Fibroblast of the conjunctiva (primary cell): ENCODE measurements at regions not wholly inside any gene's neighbourhood (a gene's known extent, or its start where the extent isn't known, plus 50 kb on each side); places are given as distances from the start of the nearest gene placed in this dataset.
"Not testable (repeated sequence)": the region's sequence is repeated elsewhere in the genome, so short reads cannot be mapped to it uniquely, and the experiment has no call there.

Source experiments
- DNase-seq: peaks from one replicate; pipeline ENCODE4 v3.0.0-alpha.2; 2010; ENCODE audit warnings: low read depth

DNA sequence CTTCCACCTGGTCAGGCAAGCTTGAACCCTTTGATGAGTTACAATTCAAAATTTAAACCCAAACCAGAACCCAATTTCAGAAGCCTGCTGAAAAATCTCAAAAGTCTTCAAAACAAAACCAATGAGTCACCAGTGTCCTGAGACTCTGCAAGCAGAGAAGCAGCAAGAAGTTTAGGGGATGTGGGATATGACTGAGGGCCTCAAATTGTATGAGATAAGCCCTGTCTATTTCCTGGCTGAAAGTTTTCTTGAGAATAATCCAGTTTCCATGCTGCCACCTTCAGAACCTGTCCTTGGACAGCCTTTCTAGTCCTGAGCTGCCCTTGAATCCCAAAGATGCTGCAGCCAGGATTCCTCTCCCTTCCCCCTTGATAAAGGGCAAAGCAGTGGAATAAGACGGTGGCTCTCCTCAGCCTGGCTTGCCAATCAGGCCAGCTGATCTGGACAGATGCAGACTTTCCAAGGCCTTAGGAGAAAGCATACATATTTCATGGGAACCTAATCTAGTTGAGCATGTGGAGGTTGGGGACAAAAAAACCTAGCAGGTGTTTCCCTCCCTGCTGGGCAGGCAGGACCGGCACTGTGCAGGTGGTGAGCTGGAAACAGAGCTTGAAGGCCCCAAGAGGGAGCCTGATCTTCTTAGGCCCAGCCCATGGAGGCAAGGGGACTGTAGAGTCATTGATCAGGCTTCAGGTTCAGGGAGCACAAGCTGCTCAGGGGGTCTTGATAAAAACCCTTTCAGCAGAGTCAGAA, 278.0 kb upstream of the MGAT5 start:
- DNase-seq = no peak

GRCh38 chr2:133976659-133977058, 277.2 kb upstream of the MGAT5 start:
- DNase-seq = no peak

DNA sequence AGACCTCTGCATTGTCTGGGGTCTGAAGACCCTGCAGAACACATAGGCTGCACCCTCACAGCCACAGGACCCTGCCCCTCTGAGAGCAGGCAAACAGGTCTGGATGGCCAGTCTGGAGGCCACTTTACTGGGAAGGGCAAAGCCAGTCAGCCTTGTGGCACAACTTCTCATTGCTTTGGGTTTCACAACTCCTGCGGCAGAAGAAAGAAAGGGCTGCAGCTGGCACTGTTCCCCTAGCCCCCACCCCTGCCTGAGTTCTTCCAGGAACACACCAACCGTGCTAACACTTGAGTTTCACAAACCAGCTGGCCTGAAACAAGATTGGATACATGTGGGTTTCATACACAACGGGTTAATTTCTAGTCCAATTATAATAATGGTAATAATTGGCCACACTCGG, 276.5 kb upstream of the MGAT5 start:
- no peak for DNase-seq

GRCh38 chr2:133982256-133982655, 271.6 kb upstream of the MGAT5 start:
- no peak for DNase-seq

DNA sequence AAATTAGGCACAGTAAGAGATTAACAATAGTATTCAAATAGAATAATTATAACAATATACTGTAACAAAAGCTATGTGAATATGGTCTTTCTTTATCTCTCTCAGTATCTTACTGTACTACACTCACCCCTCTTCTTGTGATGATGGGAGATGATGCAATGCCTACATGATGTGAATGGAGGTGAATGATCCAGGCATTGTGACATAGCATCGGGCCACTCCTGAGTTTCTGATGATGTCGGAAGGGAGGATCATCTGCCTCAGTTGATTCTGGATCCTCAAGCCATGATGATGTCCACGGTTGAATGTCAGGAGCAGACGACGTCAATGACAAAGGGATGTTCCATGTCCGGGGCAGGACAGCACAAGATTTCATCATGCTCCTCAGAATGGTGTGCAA, 268.3 kb upstream of the MGAT5 start:
- DNase-seq = no peak

GRCh38 chr2:133986081-133986837, 267.6 kb upstream of the MGAT5 start:
- DNase-seq = no peak

- no peak for DNase-seq
Observed at GRCh38 chr2:133986881-133987795, 266.7 kb upstream of the MGAT5 start.

DNA sequence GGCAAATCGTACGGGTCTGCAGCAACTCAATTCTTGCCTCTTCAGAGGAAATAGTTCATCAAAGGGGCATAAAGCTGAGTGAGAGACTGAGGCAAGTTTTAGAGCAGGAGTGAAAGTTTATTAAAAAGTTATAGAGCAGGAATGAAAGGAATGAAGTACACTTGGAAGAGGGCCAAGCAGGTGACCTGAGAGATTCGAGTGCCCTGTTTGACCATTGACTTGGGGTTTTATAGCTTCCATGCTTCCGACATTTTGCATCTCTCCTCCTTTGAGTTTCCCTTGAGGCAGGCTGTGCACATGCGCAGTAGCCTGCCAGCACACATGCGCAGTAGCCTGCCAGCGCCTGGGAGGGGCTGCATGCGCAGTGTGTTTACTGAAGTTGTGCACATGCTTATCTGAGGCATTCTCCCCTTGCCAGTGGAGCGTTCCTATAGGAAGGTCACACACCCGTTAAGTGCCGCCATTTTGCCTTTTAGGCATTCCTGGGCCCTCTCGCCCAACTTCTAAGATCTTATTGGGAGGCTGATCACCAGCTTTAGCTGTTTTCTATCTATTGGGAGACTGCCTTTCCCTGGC, 265.5 kb upstream of the MGAT5 start:
- DNase-seq = no peak

DNA sequence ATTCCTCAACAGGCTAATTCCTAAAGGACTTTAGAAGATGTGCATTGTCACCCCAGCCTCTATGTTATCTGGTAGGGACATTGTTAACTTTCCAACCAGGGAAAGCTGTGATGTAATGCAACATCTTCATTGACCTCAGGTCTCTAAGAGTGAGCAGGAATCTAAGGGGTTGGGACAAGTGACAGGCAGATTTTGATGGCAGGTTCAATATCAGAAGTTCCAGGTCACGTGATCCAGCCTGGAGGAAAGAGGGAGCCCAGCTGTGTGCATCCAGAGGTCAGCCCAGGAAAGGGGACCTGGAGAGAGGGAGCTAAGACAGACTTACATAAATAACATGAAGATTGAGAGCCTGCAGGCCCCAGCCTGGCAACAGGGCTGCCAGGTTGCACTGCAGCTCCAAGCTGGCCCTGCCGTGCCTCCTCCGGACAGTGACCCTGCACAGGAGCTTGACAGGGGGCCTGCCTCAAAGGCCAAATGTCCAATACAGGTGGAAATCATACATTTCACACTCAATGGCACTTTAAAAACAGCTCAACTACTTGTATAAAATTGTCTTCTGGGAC, 262.2 kb upstream of the MGAT5 start:
- DNase-seq = no peak

- no peak for DNase-seq
Observed at GRCh38 chr2:133992454-133992853, 261.4 kb upstream of the MGAT5 start.

GRCh38 chr2:133993160-133993559, 260.7 kb upstream of the MGAT5 start:
- DNase-seq = no peak

DNA sequence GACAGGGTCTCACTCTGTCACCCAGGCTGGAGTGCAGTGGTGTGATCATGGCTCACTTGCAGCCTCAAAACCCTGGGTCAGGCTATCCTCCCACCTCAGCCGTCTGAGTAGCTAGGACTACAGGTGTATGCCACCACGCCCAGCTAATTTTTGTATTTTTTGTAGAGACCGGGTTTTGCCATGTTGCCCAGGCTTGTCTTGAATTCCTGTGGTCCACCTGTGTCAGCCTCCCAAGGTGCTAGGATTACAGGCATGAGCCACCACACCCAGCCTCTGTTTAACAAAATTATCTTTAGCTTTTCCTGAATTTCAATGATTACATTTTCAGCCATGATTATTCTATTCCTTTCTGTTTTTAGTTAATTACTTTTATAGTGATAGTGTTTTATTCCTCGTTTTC, 255.1 kb upstream of the MGAT5 start:
- not testable (repeated sequence) for DNase-seq

- DNase-seq = no peak
Observed at GRCh38 chr2:134002391-134002790, 251.5 kb upstream of the MGAT5 start.

DNA sequence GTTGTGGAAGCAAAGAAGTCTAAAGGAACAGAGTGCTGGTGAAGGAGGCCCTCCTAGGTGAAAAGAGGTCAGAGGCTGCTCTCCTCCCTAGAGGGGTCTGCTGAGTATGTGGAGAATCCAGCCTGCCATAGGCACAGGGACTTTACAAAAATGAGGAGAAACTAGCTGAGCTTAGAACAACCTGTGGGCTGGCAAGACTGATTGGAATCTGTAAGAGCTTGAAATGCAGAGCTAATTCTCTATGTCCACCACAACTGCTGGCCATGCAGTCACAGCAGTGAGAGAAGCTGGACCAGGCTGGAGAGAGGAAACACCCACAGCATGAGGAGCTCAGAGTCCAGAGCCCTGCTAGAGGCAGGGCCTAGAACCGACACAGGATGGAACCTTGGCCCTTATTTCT, 251.0 kb upstream of the MGAT5 start:
- DNase-seq = no peak

DNA sequence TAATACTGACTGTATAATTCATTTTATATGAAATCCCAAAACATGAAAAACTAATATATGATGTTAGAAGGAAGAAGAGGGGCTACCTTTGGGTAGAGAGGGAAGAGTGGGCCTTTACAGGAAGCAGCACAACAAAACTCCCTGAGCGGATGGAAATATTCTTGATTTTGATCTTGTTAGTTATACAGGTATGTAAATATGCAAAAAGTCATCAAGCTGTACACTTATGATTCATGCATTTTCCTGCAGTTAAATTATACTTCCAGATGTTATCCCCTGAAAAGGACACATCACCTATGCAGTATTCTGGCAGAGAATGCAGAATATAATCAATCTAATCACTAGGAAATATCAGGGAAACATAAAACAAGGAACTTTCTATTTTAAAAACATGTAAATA, 249.4 kb upstream of the MGAT5 start:
- DNase-seq = no peak

DNA sequence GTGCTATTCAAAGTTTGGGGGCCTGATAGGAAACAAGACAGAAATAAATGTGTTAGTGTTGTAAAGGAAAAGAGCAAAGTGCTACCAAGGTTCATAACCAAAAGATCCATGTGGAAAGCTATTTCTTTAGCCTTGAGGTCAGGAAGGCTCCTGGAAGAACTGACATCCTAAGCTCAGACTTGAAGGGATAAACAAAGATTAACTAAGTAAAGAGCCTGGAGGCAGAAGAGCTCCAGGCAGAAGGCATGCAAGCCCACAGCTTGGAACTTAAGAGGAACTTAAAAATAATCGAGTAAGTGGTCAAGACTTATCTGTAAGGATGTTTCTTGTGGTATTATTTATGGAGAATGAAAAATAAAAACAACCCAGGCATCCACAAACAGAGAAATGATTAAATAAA, 245.0 kb upstream of the MGAT5 start:
- no peak for DNase-seq

DNA sequence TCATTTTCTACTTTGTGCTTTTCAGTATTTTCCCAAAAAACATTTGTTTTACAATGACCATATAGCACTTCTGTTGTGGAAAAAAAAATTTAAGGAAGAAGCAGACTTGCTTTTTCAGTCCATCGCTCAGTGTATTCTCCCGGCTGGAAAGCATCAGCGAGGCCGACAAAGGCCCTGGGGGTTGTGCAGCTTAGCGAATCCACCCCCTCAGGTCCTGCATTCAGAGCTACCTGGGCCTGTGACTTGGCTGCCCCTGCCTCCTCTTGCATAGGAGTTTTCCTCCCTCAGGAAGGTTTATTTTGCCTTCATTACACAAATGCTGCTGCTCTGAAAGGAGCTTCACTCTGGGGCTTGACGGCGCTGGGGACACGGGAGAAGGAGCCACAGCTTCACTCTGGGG, 244.4 kb upstream of the MGAT5 start:
- no peak for DNase-seq

DNA sequence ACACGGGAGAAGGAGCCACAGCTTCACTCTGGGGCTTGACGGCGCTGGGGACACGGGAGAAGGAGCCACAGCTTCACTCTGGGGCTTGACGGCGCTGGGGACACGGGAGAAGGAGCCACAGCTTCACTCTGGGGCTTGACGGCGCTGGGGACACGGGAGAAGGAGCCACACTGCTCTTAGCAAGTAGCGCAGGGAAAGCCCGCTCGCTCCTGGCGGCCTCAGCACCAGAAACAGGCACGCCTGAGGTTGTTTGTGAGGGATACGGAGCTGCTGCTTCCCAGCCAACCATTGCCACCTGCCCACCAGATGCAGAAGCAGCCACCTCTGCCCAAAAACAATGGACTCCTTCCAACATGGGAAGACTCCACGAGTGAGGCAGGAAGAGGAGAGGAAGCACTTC, 244.0 kb upstream of the MGAT5 start:
- DNase-seq = not testable (repeated sequence)

DNA sequence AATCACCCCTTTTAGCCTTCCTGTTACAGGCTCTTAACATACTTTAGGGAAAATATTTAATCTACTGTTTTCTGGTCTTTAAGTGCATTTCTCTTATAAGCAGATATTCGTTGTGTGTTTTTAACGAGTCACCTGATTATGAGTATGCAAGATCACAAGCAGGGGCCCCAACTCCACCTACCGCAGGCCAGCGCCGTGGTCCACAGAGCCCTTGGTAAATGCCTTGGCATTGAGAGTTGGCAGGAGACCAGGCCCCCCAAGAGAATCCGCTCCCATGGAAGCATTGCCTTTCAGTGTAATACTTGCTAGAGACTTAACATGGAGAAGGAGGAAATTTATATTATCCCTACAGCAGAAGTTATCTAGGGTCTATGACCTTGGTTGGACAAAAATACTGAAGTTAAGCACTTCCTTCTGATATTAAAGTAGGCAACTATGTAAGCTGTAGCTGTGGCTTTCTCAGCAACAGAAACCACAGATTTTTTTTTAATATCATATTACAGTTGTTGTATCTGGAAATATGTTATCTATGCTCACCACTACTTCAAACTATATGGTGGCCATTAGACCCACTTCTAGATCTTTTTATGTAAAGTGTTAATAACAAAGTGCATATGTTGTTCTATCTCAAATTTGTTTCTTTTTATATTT, 241.8 kb upstream of the MGAT5 start:
- DNase-seq = no peak

GRCh38 chr2:134014196-134014960, 239.5 kb upstream of the MGAT5 start:
- no peak for DNase-seq

DNA sequence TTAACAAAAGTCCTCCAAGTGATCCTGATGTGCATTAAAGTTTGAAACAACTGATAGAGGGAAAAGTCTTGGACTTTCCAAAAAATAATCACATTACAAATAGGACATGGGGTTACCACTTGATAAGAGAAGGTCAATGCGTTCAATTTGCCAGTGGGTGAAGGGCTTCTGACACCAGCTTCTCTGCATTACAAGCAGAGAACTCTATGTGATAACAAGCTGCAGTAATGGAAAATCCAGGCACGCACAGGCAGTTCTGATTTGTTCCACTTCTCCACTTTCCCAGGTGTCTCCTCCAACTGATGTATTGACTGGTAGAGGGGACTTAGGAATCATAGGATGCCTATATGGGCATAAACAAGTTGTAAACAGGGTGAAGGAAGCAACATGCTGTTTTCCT, 234.0 kb upstream of the MGAT5 start:
- no peak for DNase-seq
